Activated naive CD8-positive, alpha-beta T cell treated with anti-CD3 and anti-CD28 coated beads, Interleukin-2, amount 50 U/mL, for 24 hours (primary cell): ENCODE measurements at regions not wholly inside any gene's neighbourhood (a gene's known extent, or its start where the extent isn't known, plus 50 kb on each side); places are given as distances from the start of the nearest gene placed in this dataset.

Experiments used
- ATAC-seq: fragments of 150-1000 bp; cut with Tn5 transposase; one replicate; pipeline ENCODE4 v1.10.0; 2021
- DNase-seq: peaks from one replicate; pipeline ENCODE4 v3.0.0; 2021
- H3K27ac Mint-ChIP-seq: one replicate; pipeline ENCODE4 v1.8.0; 2021; ENCODE audit warnings: mild to moderate bottlenecking, mixed read lengths
- H3K27me3 Mint-ChIP-seq: one replicate; pipeline ENCODE4 v1.8.0; 2021; ENCODE audit warnings: mixed read lengths
- H3K36me3 Mint-ChIP-seq: one replicate; pipeline ENCODE4 v1.8.0; 2021; ENCODE audit warnings: low read depth, mixed read lengths
- H3K4me1 Mint-ChIP-seq: one replicate; pipeline ENCODE4 v1.8.0; 2021; ENCODE audit warnings: mixed read lengths
- H3K4me3 Mint-ChIP-seq: one replicate; pipeline ENCODE4 v1.8.0; 2021; ENCODE audit warnings: mild to moderate bottlenecking, moderate library complexity, mixed read lengths
- H3K9me3 Mint-ChIP-seq: one replicate; pipeline ENCODE4 v1.8.0; 2021; ENCODE audit warnings: mixed read lengths

GRCh38 chr16:85477801-85478363 lies 135.2 kb upstream of the GSE1 start:
- ATAC-seq (no peak), DNase-seq (no peak)
- no peaks in the 10 kb centered on the region for H3K9me3 Mint-ChIP-seq
- no peaks in the 10 kb centered on the region for H3K27me3 Mint-ChIP-seq
- H3K36me3 Mint-ChIP-seq: no peaks in the 10 kb centered on the region
- H3K4me3 Mint-ChIP-seq: no peak overlapping the region
- no peak overlapping the region for H3K27ac Mint-ChIP-seq
- H3K4me1 Mint-ChIP-seq: peaks cover 4% of the 10 kb centered on the region

- DNase-seq: peak; percentile 16
- H3K4me3 Mint-ChIP-seq: no peak overlapping the region
- H3K36me3 Mint-ChIP-seq: no peaks in the 10 kb centered on the region
- H3K27ac Mint-ChIP-seq: no peak overlapping the region
- ATAC-seq: peak; percentile 31
- peaks cover 4% of the 10 kb centered on the region for H3K4me1 Mint-ChIP-seq
- H3K27me3 Mint-ChIP-seq: no peaks in the 10 kb centered on the region
- no peaks in the 10 kb centered on the region for H3K9me3 Mint-ChIP-seq
Observed at GRCh38 chr16:85479972-85480726, 133.0 kb upstream of the GSE1 start.

GRCh38 chr16:85480727-85481101 lies 132.4 kb upstream of the GSE1 start:
- H3K4me3 Mint-ChIP-seq: no peak overlapping the region
- no peak overlapping the region for H3K27ac Mint-ChIP-seq
- ATAC-seq (no peak), DNase-seq (no peak)
- H3K4me1 Mint-ChIP-seq: peaks cover 4% of the 10 kb centered on the region
- H3K9me3 Mint-ChIP-seq: no peaks in the 10 kb centered on the region
- H3K36me3 Mint-ChIP-seq: no peaks in the 10 kb centered on the region
- H3K27me3 Mint-ChIP-seq: no peaks in the 10 kb centered on the region

- H3K36me3 Mint-ChIP-seq: no peaks in the 10 kb centered on the region
- ATAC-seq (no peak), DNase-seq (no peak)
- H3K4me3 Mint-ChIP-seq: no peak overlapping the region
- H3K9me3 Mint-ChIP-seq: no peaks in the 10 kb centered on the region
- H3K27ac Mint-ChIP-seq: no peak overlapping the region
- H3K4me1 Mint-ChIP-seq: peaks cover 4% of the 10 kb centered on the region
- no peaks in the 10 kb centered on the region for H3K27me3 Mint-ChIP-seq
Observed at GRCh38 chr16:85481206-85481605, 131.9 kb upstream of the GSE1 start.

GRCh38 chr16:85481738-85482137 lies 131.4 kb upstream of the GSE1 start:
- Mint-ChIP-seq H3K9me3 (no peaks in the 10 kb centered on the region), H3K36me3 (no peaks in the 10 kb centered on the region), H3K4me3 (no peak overlapping the region), H3K27ac (no peak overlapping the region), H3K4me1 (peaks cover 4% of the 10 kb centered on the region), H3K27me3 (no peaks in the 10 kb centered on the region)
- ATAC-seq (no peak), DNase-seq (no peak)

- H3K9me3 Mint-ChIP-seq: no peaks in the 10 kb centered on the region
Observed at GRCh38 chr16:85483424-85483823, 129.7 kb upstream of the GSE1 start.

GRCh38 chr16:85484347-85485300 lies 128.5 kb upstream of the GSE1 start:
- no peaks in the 10 kb centered on the region for H3K27me3 Mint-ChIP-seq
- no peaks in the 10 kb centered on the region for H3K36me3 Mint-ChIP-seq
- DNase-seq: no peak
- no peak overlapping the region for H3K27ac Mint-ChIP-seq
- peaks cover 1% of the 10 kb centered on the region for H3K4me1 Mint-ChIP-seq
- no peak for ATAC-seq
- no peak overlapping the region for H3K4me3 Mint-ChIP-seq
- H3K9me3 Mint-ChIP-seq: no peaks in the 10 kb centered on the region

More at GRCh38 chr16:85483424-85483823, 129.7 kb upstream of the GSE1 start:
- no peak overlapping the region for H3K27ac Mint-ChIP-seq
- DNase-seq (no peak), ATAC-seq (no peak)
- no peaks in the 10 kb centered on the region for H3K27me3 Mint-ChIP-seq
- peaks cover 4% of the 10 kb centered on the region for H3K4me1 Mint-ChIP-seq
- no peak overlapping the region for H3K4me3 Mint-ChIP-seq
- no peaks in the 10 kb centered on the region for H3K36me3 Mint-ChIP-seq

GRCh38 chr16:85485379-85485778 lies 127.7 kb upstream of the GSE1 start:
- no peaks in the 10 kb centered on the region for H3K9me3 Mint-ChIP-seq
- H3K27ac Mint-ChIP-seq: no peak overlapping the region
- peaks cover 1% of the 10 kb centered on the region for H3K4me1 Mint-ChIP-seq
- no peak for ATAC-seq
- H3K27me3 Mint-ChIP-seq: no peaks in the 10 kb centered on the region
- no peaks in the 10 kb centered on the region for H3K36me3 Mint-ChIP-seq
- DNase-seq: no peak
- no peak overlapping the region for H3K4me3 Mint-ChIP-seq

GRCh38 chr16:85486256-85486915 lies 126.7 kb upstream of the GSE1 start:
- H3K27ac Mint-ChIP-seq: no peak overlapping the region
- peaks cover 4% of the 10 kb centered on the region for H3K4me1 Mint-ChIP-seq
- H3K9me3 Mint-ChIP-seq: no peaks in the 10 kb centered on the region
- H3K27me3 Mint-ChIP-seq: no peaks in the 10 kb centered on the region
- DNase-seq (no peak), ATAC-seq (no peak)
- H3K4me3 Mint-ChIP-seq: no peak overlapping the region
- no peaks in the 10 kb centered on the region for H3K36me3 Mint-ChIP-seq

GRCh38 chr16:85488414-85488813 lies 124.7 kb upstream of the GSE1 start:
- Mint-ChIP-seq H3K27me3 (peaks cover 2% of the 10 kb centered on the region), H3K27ac (no peak overlapping the region), H3K9me3 (no peaks in the 10 kb centered on the region), H3K4me1 (peaks cover 16% of the 10 kb centered on the region), H3K4me3 (no peak overlapping the region), H3K36me3 (no peaks in the 10 kb centered on the region)
- DNase-seq: no peak
- no peak for ATAC-seq

- no peaks in the 10 kb centered on the region for H3K9me3 Mint-ChIP-seq
- DNase-seq: no peak
- H3K27ac Mint-ChIP-seq: no peak overlapping the region
- no peak for ATAC-seq
- H3K4me1 Mint-ChIP-seq: peaks cover 16% of the 10 kb centered on the region
- peaks cover 2% of the 10 kb centered on the region for H3K27me3 Mint-ChIP-seq
- no peak overlapping the region for H3K4me3 Mint-ChIP-seq
- H3K36me3 Mint-ChIP-seq: no peaks in the 10 kb centered on the region
Observed at GRCh38 chr16:85490407-85491057, 122.6 kb upstream of the GSE1 start.

- no peaks in the 10 kb centered on the region for H3K36me3 Mint-ChIP-seq
- peak; percentile 55 for DNase-seq
- H3K27me3 Mint-ChIP-seq: peaks cover 2% of the 10 kb centered on the region
- no peaks in the 10 kb centered on the region for H3K9me3 Mint-ChIP-seq
- H3K27ac Mint-ChIP-seq: no peak overlapping the region
- H3K4me3 Mint-ChIP-seq: no peak overlapping the region
- peaks cover 16% of the 10 kb centered on the region for H3K4me1 Mint-ChIP-seq
- no peak for ATAC-seq
Observed at GRCh38 chr16:85491058-85491771, 121.9 kb upstream of the GSE1 start.

GRCh38 chr16:85491798-85492294 lies 121.3 kb upstream of the GSE1 start:
- ATAC-seq: no peak
- no peaks in the 10 kb centered on the region for H3K9me3 Mint-ChIP-seq
- no peak overlapping the region for H3K27ac Mint-ChIP-seq
- H3K36me3 Mint-ChIP-seq: no peaks in the 10 kb centered on the region
- H3K4me3 Mint-ChIP-seq: no peak overlapping the region
- peaks cover 2% of the 10 kb centered on the region for H3K27me3 Mint-ChIP-seq
- peak; percentile 16 for DNase-seq
- H3K4me1 Mint-ChIP-seq: peaks cover 16% of the 10 kb centered on the region
